ENCODE measurements at regions not wholly inside any gene's neighbourhood (a gene's known extent, or its start where the extent isn't known, plus 50 kb on each side); places are given as distances from the start of the nearest gene placed in this dataset.
"Not testable (repeated sequence)": the region's sequence is repeated elsewhere in the genome, so short reads cannot be mapped to it uniquely, and the experiment has no call there.

DNA sequence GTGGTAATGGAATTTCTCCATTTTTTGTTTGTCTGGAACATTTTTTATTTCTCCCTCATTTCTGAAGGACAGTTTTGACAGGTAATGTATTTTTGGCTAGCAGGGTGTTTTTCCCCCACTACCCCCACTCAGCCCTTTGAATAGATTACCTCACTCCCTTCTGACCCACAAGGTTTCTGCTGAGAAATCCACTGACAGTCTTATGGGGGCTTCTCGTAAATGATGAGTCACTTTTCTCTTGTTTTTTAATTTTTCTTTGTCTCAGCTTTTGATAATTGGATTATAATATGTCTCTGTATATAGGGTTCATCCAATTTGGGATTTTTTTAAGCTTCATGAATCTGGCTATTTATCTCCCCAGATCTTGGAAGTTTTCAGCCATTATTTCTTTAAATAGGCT lies 74.7 kb upstream of the CCDC71L start:
- H3K4me3 ChIP-seq (ENCODE audit: low read depth, poor library complexity, severe bottlenecking) = no peak overlapping the region
- DNase-seq (ENCODE audit: low spot score in 2 of 2) = no peak
- 86 to 93% methylated on average over 1 of the region's 1 CpG for WGBS, 2 donors
- TF ChIP-seq POLR2A (IDR thresholded peaks at IDR 0.05) = no peak
- intact Hi-C loops (cut with DNase I; ENCODE audit: low total_unique reads) = no loop called here

DNA sequence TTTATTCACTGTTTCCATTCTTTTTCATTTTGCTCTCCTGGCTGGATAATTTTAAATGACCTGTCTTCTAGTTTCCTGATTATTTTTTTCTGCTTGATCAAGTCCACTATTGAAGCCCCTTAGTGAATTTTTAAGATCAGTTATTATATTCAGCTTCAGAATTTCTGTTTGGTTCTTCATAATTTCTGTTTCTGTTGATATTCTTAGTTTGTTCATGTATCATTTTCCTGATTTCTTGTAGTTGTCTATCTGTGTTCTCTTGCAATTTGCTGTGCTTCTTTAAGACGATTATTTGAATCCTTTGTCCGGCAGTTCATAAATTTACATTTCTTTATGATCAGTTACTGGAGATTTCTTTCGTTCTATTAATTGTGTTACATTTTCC lies 75.2 kb upstream of the CCDC71L start:
- WGBS, 2 donors = 93 to 95% methylated on average over 3 of the region's 3 CpGs
- TF ChIP-seq, protein P1, sequence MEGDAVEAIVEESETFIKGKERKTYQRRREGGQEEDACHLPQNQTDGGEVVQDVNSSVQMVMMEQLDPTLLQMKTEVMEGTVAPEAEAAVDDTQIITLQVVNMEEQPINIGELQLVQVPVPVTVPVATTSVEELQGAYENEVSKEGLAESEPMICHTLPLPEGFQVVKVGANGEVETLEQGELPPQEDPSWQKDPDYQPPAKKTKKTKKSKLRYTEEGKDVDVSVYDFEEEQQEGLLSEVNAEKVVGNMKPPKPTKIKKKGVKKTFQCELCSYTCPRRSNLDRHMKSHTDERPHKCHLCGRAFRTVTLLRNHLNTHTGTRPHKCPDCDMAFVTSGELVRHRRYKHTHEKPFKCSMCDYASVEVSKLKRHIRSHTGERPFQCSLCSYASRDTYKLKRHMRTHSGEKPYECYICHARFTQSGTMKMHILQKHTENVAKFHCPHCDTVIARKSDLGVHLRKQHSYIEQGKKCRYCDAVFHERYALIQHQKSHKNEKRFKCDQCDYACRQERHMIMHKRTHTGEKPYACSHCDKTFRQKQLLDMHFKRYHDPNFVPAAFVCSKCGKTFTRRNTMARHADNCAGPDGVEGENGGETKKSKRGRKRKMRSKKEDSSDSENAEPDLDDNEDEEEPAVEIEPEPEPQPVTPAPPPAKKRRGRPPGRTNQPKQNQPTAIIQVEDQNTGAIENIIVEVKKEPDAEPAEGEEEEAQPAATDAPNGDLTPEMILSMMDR (IDR thresholded peaks at IDR 0.05) = no peak
- no peak for TF ChIP-seq POLR2A (IDR thresholded peaks at IDR 0.05)
- intact Hi-C loops (cut with DNase I; ENCODE audit: low total_unique reads) = no loop called here
- no peak overlapping the region for H3K4me3 ChIP-seq (ENCODE audit: low read depth, poor library complexity, severe bottlenecking)
- no peak for DNase-seq (ENCODE audit: low spot score in 2 of 2)

DNA sequence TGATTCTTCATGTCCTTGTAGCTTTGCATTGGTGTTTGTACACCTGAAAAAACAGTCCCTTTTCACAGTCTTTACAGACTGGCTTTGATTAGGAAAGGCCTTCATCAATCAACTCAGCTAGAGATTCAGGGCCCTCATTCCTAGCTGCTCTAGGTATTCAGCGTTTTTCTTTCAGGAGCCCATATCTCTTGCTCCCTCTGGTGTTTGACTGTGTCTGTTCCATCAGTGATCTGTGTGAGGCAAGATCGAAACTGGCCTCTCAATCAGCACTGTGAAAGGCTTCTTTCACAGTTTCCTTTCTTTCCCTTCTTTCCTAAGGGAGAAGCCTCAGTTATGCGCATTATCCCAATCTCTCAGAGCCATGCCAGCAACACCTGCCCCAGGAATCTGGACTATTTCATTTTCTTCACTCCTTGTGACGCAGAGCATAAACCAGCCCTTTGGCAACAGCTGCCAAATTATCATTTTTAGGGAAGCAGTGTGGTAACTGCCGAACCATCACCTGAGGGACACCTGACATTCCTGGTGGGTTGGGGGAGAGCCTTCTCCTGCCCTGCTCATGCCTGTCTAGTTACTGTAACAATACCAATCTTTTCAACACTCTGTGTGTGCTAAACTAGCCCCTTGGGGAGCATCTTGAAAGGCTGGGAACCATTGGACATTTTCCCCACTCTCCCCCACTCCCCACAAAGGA lies 75.7 kb upstream of the CCDC71L start:
- intact Hi-C loops (cut with DNase I; ENCODE audit: low total_unique reads) = no loop called here
- 31 to 36% methylated on average over 5 of the region's 5 CpGs for WGBS, 2 donors
- DNase-seq (ENCODE audit: low spot score in 2 of 2) = peak in 1 of 2 donors; percentile 35
- H3K4me3 ChIP-seq (ENCODE audit: low read depth, poor library complexity, severe bottlenecking) = no peak overlapping the region
- TF ChIP-seq POLR2A (IDR thresholded peaks at IDR 0.05) = no peak
- TF ChIP-seq, protein P1 (IDR thresholded peaks at IDR 0.05) = no peak

DNA sequence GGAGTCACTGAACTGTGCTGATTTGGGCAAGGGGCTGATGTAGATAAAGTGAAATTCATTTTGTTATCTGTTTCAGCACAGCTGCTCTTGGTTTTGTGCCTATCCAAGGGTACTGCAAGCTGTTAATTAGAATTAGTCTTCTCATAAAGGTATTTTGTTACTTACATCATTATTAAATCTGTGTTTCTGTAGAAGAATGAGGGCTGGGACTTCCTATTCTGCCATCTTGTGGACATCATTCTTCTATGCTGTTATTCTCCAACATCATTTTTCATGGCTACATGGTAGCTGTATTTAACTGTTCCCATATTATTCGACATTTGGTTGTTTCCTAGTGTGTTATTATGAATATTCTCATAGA lies 76.2 kb upstream of the CCDC71L start:
- no peak for DNase-seq (ENCODE audit: low spot score in 2 of 2)
- WGBS, 2 donors = 76 to 83% methylated on average over 1 of the region's 1 CpG
- no peak overlapping the region for H3K4me3 ChIP-seq (ENCODE audit: low read depth, poor library complexity, severe bottlenecking)
- intact Hi-C loops (cut with DNase I; ENCODE audit: low total_unique reads) = no loop called here
- TF ChIP-seq, protein P1 (IDR thresholded peaks at IDR 0.05) = no peak
- no peak for TF ChIP-seq POLR2A (IDR thresholded peaks at IDR 0.05)

DNA sequence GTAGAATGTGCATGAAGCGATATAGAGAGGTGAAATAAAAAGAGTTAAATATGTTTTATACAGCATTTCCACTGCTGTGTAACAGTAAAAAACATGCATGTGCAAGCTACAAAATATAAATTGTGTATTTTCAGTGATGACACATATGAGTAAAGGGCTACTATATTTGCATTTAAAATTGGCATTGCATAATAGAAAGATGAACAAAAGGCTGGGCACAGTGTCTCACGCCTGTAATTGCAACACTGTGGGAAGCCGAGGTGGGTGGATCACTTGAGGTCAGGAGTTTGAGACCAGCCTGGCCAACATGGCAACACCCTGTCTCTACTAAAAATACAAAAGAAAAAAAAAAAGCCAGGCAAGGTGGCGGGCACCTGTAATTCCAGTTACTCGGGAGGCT lies 79.8 kb upstream of the CCDC71L start:
- intact Hi-C loops (cut with DNase I; ENCODE audit: low total_unique reads) = no loop called here
- 84 to 85% methylated on average over 5 of the region's 5 CpGs for WGBS, 2 donors
- no peak for DNase-seq (ENCODE audit: low spot score in 2 of 2)
- TF ChIP-seq, protein P1 (IDR thresholded peaks at IDR 0.05) = no peak
- TF ChIP-seq POLR2A (IDR thresholded peaks at IDR 0.05) = no peak
- H3K4me3 ChIP-seq (ENCODE audit: low read depth, poor library complexity, severe bottlenecking) = no peak overlapping the region

DNA sequence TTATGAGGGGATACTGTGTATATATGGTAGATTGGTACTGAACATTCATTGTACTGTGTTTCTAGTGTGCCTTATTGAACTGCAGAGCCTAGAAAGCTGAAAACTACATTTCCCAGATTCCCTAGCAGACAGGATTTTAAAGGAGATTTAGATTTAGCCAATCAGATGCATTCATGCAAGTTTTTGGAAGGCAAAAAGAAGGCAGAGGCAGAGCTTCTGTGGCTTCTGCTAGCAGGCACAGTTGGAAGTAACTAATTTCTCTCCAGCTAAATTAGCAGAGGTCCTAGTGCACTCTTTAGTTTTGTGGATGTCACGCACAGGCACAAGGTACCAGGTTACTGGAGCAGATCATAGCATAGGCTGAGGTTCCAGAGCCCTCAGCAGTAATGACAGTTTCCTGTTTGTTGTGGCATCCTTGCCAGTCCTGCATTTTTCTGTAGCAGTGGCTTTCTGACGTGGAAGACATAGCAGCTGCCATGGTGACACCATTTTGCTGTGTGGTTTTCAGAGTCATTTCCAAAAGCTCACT lies 83.7 kb upstream of the CCDC71L start:
- whole genome bisulfite sequencing, 2 donors = 69 to 77% methylated on average over 2 of the region's 2 CpGs
- TF ChIP-seq, protein P1 (IDR thresholded peaks at IDR 0.05) = no peak
- TF ChIP-seq POLR2A (IDR thresholded peaks at IDR 0.05) = no peak

DNA sequence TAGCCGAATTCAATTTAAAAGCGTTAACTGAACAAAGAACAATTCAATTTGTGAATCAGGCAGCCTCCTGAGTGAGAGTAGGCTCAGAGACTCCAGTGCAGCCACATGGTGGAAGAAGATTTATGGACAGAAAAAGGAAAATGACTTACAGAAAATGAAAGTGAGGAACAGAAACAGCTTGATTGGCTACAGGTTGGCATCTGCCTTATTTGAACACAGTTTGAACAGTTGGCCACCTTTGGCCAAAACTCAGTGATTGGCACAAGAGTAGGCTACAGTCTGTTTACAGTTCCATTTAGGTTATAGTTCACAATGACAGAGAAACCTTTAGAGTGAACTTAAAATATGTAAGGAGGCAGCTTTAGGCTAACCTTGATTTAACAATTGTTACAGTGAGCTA lies 86.3 kb upstream of the CCDC71L start:
- H3K4me3 ChIP-seq (ENCODE audit: low read depth, poor library complexity, severe bottlenecking); DNase-seq (ENCODE audit: low spot score in 2 of 2); intact Hi-C loops (cut with DNase I; ENCODE audit: low total_unique reads): not testable (repeated sequence)
- WGBS, 2 donors = 65 to 67% methylated on average over 2 of the region's 2 CpGs

More for the DNA sequence above, 83.7 kb upstream of the CCDC71L start:
- H3K4me3 ChIP-seq (ENCODE audit: low read depth, poor library complexity, severe bottlenecking) = no peak overlapping the region
- intact Hi-C loops (cut with DNase I; ENCODE audit: low total_unique reads) = no loop called here
- DNase-seq (ENCODE audit: low spot score in 2 of 2) = no peak
